DOHH2 (cell line): ENCODE measurements at regions not wholly inside any gene's neighbourhood (a gene's known extent, or its start where the extent isn't known, plus 50 kb on each side); places are given as distances from the start of the nearest gene placed in this dataset.
"Not testable (repeated sequence)": the region's sequence is repeated elsewhere in the genome, so short reads cannot be mapped to it uniquely, and the experiment has no call there.

ENCODE experiments used
- H3F3A ChIP-seq: fragments of 200-600 bp; sonication (generic), shearing (Covaris generic); 2 replicates; pipeline ENCODE4 v1.6.0; 2016; ENCODE audit warnings: antibody characterized with exemption, mild to moderate bottlenecking; ENCODE audit not compliant: control insufficient read depth, insufficient read depth
- H3K27ac ChIP-seq: fragments of 200-600 bp; sonication (generic); 2 replicates; pipeline ENCODE4 v1.5.1; 2014; ENCODE audit warnings: low read depth, mild to moderate bottlenecking, low read length, moderate library complexity
- H3K27me3 ChIP-seq: fragments of 200-600 bp; sonication (generic); 2 replicates; pipeline ENCODE4 v1.6.1; 2014; ENCODE audit warnings: mild to moderate bottlenecking, low read length, mixed read lengths; ENCODE audit not compliant: control insufficient read depth
- H3K36me3 ChIP-seq: fragments of 200-600 bp; sonication (generic); 2 replicates; pipeline ENCODE4 v1.6.1; 2014; ENCODE audit warnings: mild to moderate bottlenecking, low read length, moderate library complexity, mixed read lengths; ENCODE audit not compliant: control insufficient read depth
- H3K4me1 ChIP-seq: fragments of 200-600 bp; sonication (generic); 2 replicates; pipeline ENCODE4 v1.6.1; 2014; ENCODE audit warnings: mild to moderate bottlenecking, low read length, mixed read lengths; ENCODE audit not compliant: control insufficient read depth
- H3K4me2 ChIP-seq: fragments of 200-600 bp; sonication (generic); 2 replicates; pipeline ENCODE4 v1.6.0; 2014; ENCODE audit warnings: mild to moderate bottlenecking, low read length, moderate library complexity
- H3K4me3 ChIP-seq: fragments of 200-600 bp; sonication (generic); 2 replicates; pipeline ENCODE4 v1.5.1; 2014; ENCODE audit warnings: mild to moderate bottlenecking, low read length, mixed read lengths
- H3K79me2 ChIP-seq: fragments of 200-600 bp; sonication (generic); 2 replicates; pipeline ENCODE4 v1.6.1; 2014; ENCODE audit warnings: mild to moderate bottlenecking, low read length, mixed read lengths; ENCODE audit not compliant: control insufficient read depth
- H3K9me2 ChIP-seq: fragments of 200-600 bp; sonication (generic); replicated peaks from 2 replicates; pipeline ENCODE4 v1.6.1; 2014; ENCODE audit warnings: mild to moderate bottlenecking, low read length, mixed read lengths; ENCODE audit not compliant: control insufficient read depth
- H3K9me3 ChIP-seq: fragments of 200-600 bp; sonication (generic); 2 replicates; pipeline ENCODE4 v1.6.1; 2014; ENCODE audit warnings: antibody characterized with exemption, low read length, mixed read lengths; ENCODE audit not compliant: control insufficient read depth, insufficient read depth
- H4K20me1 ChIP-seq: fragments of 200-600 bp; sonication (generic); 2 replicates; pipeline ENCODE4 v1.6.0; 2014; ENCODE audit warnings: low read depth, mild to moderate bottlenecking, antibody characterized with exemption, low read length, moderate library complexity; ENCODE audit not compliant: control insufficient read depth, insufficient read depth
- EZH2phosphoT487 ChIP-seq: fragments of 200-600 bp; sonication (generic); IDR thresholded peaks from 2 replicates; pipeline ENCODE4 v1.6.1; 2017; ENCODE audit warnings: borderline replicate concordance, mild to moderate bottlenecking, antibody characterized with exemption, low read length, moderate library complexity, mixed read lengths
- TF ChIP-seq, protein P1 (sequence below): fragments of 200-600 bp; sonication (generic); IDR thresholded peaks from one replicate; pipeline ENCODE4 v1.5.1; 2014; ENCODE audit warnings: antibody characterized with exemption, mild to moderate bottlenecking, low read depth, low read length; ENCODE audit not compliant: poor library complexity, severe bottlenecking

DNA sequence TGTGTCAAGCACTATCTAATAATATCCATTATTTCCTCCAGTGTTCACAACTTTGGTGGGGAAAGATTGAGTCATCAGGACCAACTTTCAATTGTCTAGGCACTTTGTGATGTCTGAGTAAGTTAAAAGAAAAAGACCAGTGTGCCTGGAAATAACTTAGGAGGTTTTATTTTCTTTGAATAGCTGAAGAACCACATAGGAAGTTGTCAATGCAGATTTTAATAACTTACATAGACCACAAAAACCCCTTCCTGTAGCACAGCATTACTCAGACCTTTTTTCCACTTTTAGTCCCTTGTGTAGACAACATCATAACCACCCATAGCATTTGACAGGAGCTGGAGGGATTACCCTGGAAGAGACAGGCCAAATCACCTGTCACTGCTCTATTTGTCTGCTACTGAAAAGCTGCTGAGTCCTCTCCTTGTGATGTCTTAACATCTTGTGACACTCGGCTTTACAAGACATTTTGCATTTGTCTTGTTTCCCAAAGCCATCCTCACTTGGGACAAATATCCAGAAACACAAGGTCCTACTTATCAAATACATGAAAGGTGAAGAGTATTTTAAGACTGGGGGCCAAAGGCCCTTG, 241.5 kb upstream of the PTER start:
- H3F3A ChIP-seq, result no peaks in the 10 kb centered on the region
- no peak overlapping the region for H3K27ac ChIP-seq
- H3K4me3 ChIP-seq, result no peak overlapping the region
- H3K27me3 ChIP-seq, result no peaks in the 10 kb centered on the region
- H3K4me1 ChIP-seq, result no peaks in the 10 kb centered on the region
- no peaks in the 10 kb centered on the region for H3K79me2 ChIP-seq
- TF ChIP-seq, protein P1, sequence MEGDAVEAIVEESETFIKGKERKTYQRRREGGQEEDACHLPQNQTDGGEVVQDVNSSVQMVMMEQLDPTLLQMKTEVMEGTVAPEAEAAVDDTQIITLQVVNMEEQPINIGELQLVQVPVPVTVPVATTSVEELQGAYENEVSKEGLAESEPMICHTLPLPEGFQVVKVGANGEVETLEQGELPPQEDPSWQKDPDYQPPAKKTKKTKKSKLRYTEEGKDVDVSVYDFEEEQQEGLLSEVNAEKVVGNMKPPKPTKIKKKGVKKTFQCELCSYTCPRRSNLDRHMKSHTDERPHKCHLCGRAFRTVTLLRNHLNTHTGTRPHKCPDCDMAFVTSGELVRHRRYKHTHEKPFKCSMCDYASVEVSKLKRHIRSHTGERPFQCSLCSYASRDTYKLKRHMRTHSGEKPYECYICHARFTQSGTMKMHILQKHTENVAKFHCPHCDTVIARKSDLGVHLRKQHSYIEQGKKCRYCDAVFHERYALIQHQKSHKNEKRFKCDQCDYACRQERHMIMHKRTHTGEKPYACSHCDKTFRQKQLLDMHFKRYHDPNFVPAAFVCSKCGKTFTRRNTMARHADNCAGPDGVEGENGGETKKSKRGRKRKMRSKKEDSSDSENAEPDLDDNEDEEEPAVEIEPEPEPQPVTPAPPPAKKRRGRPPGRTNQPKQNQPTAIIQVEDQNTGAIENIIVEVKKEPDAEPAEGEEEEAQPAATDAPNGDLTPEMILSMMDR, result no peak
- no peak for TF ChIP-seq EZH2phosphoT487
- no peaks in the 10 kb centered on the region for H3K9me3 ChIP-seq
- H4K20me1 ChIP-seq, result no peaks in the 10 kb centered on the region
- H3K36me3 ChIP-seq, result no peaks in the 10 kb centered on the region
- no peak overlapping the region for H3K4me2 ChIP-seq
- H3K9me2 ChIP-seq, result no peaks in the 10 kb centered on the region

DNA sequence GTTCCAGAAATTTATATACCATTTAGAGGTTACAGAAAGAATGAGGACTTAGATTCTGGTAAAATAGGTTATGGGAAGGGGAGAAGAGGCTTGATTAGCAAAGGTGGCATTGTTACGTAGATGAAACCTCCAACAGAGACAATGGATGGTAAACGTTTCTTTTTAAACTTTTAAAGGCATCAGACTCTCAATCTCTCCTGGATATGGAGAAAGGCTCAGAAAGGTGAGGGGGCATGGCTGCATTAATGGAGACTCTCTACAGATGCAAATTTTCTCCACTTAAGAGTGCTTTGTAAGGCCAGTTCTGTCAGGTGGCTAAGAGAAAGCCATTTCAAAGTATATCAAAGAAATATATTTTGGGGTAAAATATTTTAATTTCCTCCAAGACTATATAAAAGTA, 240.9 kb upstream of the PTER start:
- H3K27ac ChIP-seq, result no peak overlapping the region
- no peaks in the 10 kb centered on the region for H3K36me3 ChIP-seq
- H4K20me1 ChIP-seq, result no peaks in the 10 kb centered on the region
- H3K4me2 ChIP-seq, result no peak overlapping the region
- H3K79me2 ChIP-seq, result no peaks in the 10 kb centered on the region
- no peak for TF ChIP-seq EZH2phosphoT487
- TF ChIP-seq, protein P1, result no peak
- no peaks in the 10 kb centered on the region for H3K9me3 ChIP-seq
- H3K4me1 ChIP-seq, result no peaks in the 10 kb centered on the region
- no peaks in the 10 kb centered on the region for H3K27me3 ChIP-seq
- no peak overlapping the region for H3K4me3 ChIP-seq
- H3F3A ChIP-seq, result no peaks in the 10 kb centered on the region
- H3K9me2 ChIP-seq, result no peaks in the 10 kb centered on the region

DNA sequence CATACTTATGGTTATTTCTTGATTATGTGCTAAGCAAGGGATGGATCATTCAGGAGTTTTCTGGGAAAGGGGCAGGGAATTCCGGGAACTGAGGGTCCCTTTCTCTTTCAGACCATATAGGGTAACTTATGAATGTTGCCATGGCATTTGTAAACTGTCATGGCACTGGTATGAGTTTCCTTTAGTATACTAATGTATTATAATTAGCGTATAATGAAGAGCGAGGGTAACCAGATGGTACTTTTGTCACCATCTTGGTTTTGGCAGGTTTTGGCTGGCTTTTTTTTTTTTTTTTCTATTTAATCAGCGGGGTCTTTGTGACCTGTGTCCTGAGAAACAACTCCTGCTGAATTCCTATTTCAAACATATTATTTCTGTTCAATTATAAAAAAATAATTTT, 237.6 kb upstream of the PTER start:
- H3K9me2 ChIP-seq, result no peaks in the 10 kb centered on the region
- no peaks in the 10 kb centered on the region for H3F3A ChIP-seq
- H3K79me2 ChIP-seq, result no peaks in the 10 kb centered on the region
- no peaks in the 10 kb centered on the region for H3K36me3 ChIP-seq
- no peaks in the 10 kb centered on the region for H3K27me3 ChIP-seq
- H3K27ac ChIP-seq, result no peak overlapping the region
- no peaks in the 10 kb centered on the region for H3K9me3 ChIP-seq
- H4K20me1 ChIP-seq, result no peaks in the 10 kb centered on the region
- H3K4me1 ChIP-seq, result no peaks in the 10 kb centered on the region
- TF ChIP-seq, protein P1, result no peak
- TF ChIP-seq EZH2phosphoT487, result no peak
- no peak overlapping the region for H3K4me2 ChIP-seq
- no peak overlapping the region for H3K4me3 ChIP-seq

DNA sequence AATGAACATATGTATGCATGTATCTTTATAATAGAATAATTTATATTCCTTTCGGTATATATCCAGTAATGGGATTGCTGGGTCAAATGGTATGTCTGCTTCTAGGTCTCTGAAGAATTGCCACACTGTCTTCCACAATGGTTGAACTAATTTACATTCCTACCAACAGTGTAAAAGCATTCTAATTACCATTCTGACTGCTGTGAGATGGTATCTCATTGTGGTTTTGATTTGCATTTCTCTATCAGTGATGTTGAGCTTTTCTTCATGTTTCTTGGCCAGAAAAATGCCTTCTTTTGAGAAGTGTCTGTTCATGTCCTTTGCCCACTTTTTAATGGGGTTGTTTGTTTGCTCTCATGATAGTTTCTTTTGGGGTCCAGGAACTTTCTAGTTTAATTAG, 213.2 kb upstream of the PTER start:
- not testable (repeated sequence) for H3K4me3 ChIP-seq

More for the DNA sequence above, 213.2 kb upstream of the PTER start:
- not testable (repeated sequence) for H3K79me2 ChIP-seq, H3K27me3 ChIP-seq, H3K9me3 ChIP-seq, H3F3A ChIP-seq, H3K36me3 ChIP-seq, H3K9me2 ChIP-seq, H3K4me1 ChIP-seq, H4K20me1 ChIP-seq, H3K27ac ChIP-seq, H3K4me2 ChIP-seq
